ENCODE measurements at regions not wholly inside any gene's neighbourhood (a gene's known extent, or its start where the extent isn't known, plus 50 kb on each side); places are given as distances from the start of the nearest gene placed in this dataset.
A peak's percentile ranks its signal among the peaks of the same experiment; 100 is the strongest.

- TF ChIP-seq FOXA1 (IDR thresholded peaks at IDR 0.05; ENCODE audit: borderline replicate concordance): no peak
- no peak for TF ChIP-seq FOXM1 (IDR thresholded peaks at IDR 0.05; ENCODE audit: low read depth)
- no peak for TF ChIP-seq FOXM1 (CRISPR knock-in tag; IDR thresholded peaks at IDR 0.05; ENCODE audit: low read depth)
- TF ChIP-seq SAFB (IDR thresholded peaks at IDR 0.05; ENCODE audit: borderline replicate concordance, low read depth, low read length): no peak
- peak; percentile 67; the same call in 1 of the 2 replicates for TF ChIP-seq NFXL1 (CRISPR knock-in tag; IDR thresholded peaks at IDR 0.05)
- TF ChIP-seq ARID2 (IDR thresholded peaks at IDR 0.05): no peak
- TF ChIP-seq ZNF274 (IDR thresholded peaks at IDR 0.05; ENCODE audit: borderline replicate concordance, low read depth, low read length): no peak
- no peak for TF ChIP-seq MEF2A (IDR thresholded peaks at IDR 0.05; ENCODE audit: control insufficient read depth, low read depth, low read length)
- no peak for TF ChIP-seq KHSRP (IDR thresholded peaks at IDR 0.05)
- no peak for TF ChIP-seq ZFPM2 (CRISPR knock-in tag; IDR thresholded peaks at IDR 0.05)
- TF ChIP-seq XRCC3 (IDR thresholded peaks at IDR 0.05): no peak
- TF ChIP-seq KLF16 (IDR thresholded peaks at IDR 0.05): 0 out of 2 replicates have a peak, but pooled peaks have one; percentile 52
- no peak for TF ChIP-seq EZH2 (IDR thresholded peaks at IDR 0.05; ENCODE audit: borderline replicate concordance, low read depth, low read length)
- peak; percentile 36 for TF ChIP-seq REST (IDR thresholded peaks at IDR 0.05; ENCODE audit: borderline replicate concordance)
- no peak for TF ChIP-seq REST (CRISPR knock-in tag; IDR thresholded peaks at IDR 0.05; ENCODE audit: low read depth)
- no peak for TF ChIP-seq ZNF212 (CRISPR knock-in tag; IDR thresholded peaks at IDR 0.05)
- no peak for TF ChIP-seq ZNF449 (CRISPR knock-in tag; IDR thresholded peaks at IDR 0.05)
- no peak for TF ChIP-seq POLR3A (IDR thresholded peaks at IDR 0.05; ENCODE audit: borderline replicate concordance, extremely low read depth, insufficient read depth, insufficient read length)
- peak; percentile 58 for TF ChIP-seq GABPA (tag; conservative IDR thresholded peaks at IDR 0.05; ENCODE audit: low read depth)
- no peak for TF ChIP-seq ZNF780A (CRISPR knock-in tag; IDR thresholded peaks at IDR 0.05)
- TF ChIP-seq CBX5 (IDR thresholded peaks at IDR 0.05; ENCODE audit: borderline replicate concordance, low read depth): no peak
These were observed 116.8 kb downstream of the TOMM20 start (continued) for GRCh38 chr1:235011599-235012435.

Data from K562 (cell line).